Fibroblast of the conjunctiva (primary cell): ENCODE measurements at regions not wholly inside any gene's neighbourhood (a gene's known extent, or its start where the extent isn't known, plus 50 kb on each side); places are given as distances from the start of the nearest gene placed in this dataset.

Experiments used
- DNase-seq: peaks from one replicate; pipeline ENCODE4 v3.0.0-alpha.2; 2010; ENCODE audit warnings: low read depth

GRCh38 chr3:124496061-124496460, 234.2 kb upstream of the UMPS start:
- no peak for DNase-seq

DNA sequence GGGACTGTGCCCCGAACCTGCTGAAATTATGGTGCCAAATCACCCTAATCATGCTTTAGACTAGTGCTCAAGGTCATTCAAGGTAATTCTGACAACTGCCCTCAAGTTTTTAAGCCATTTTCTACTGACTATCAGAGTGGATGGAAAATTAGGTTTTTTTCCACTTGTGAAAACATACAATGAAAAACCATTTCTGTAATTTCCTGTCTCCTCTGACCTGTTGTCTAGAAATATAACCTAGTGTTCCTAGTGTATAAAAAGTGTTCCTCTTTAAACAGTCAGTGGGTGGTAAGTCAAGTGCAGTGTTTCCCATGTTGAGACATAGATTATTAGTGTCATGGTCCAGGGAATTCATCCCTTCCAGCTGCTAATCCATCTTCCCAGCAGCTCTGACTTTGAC, 232.8 kb upstream of the UMPS start:
- no peak for DNase-seq

- DNase-seq = no peak
Observed at GRCh38 chr3:124498891-124499290, 231.4 kb upstream of the UMPS start.

DNA sequence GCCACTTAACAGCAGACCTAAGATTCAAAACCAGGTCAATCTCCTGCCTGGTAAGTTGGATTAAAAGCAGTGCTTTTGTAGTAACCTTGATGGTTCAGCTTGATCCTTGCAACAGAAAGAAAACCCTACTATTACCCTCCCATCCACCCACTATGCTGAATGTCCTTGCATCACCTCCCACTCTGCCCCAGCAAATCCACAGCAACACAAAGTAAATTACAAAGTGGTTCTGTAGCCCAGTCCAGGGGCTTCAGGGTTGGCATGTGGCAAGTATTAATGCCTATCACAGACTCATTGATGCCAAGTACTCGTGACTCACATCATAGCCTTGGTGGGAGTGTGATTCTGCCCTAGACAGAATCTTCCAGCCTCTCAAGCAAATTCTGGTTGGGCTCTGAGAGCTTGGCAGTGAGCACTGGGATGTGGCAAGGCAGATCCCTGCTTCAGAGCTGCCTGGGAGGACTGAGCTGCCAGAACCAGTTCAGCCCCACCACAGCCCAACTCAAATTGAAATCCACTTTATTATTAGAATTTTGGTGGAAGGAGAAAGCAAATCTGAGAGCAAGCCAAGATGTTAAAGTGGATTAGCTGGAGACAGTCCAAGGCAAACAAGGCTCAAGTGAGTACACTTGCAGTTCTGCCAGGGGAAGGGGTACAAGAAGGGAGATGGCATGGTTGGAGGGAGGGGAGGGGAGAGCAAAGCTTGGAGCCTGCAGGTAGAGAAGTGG, 225.8 kb upstream of the UMPS start:
- DNase-seq = peak; percentile 20

- DNase-seq = no peak
Observed at GRCh38 chr3:124509884-124510283, 220.4 kb upstream of the UMPS start.

GRCh38 chr3:124510290-124510689, 220.0 kb upstream of the UMPS start:
- no peak for DNase-seq

DNA sequence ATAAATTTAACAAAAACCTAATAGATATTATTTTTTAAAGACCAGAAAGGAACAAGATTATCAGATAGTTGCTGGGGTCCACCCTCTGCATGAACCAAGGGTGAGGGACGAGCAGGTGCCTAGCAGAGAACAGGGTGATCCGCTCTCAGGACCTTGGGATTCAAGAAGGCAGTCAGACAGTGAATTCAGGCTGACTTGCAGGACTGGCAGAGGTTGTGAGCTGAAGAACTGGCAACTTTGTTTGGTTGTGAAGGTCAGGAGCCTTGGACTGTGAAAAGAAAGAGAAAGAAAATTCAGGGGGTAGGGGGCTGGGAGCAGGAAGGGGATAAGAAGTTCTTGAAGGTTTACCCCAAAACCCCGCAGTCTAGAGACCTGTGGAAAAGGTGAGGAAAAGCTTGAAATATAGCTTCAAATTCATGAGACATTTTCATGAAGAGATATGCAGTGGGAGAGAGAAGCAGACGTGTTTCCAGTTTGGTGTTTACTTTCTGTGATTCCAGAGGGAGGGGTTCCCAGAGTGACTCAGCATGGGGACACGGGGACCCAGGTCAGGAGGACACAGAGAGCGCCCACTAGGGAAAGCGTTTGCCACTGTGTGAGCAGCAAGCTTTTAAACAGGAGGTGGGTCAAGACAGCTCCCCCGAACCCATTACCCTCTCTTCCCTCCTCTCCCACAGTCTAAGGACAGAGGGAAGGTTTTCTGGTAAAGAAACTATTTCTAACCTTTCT, 217.2 kb upstream of the UMPS start:
- no peak for DNase-seq

DNA sequence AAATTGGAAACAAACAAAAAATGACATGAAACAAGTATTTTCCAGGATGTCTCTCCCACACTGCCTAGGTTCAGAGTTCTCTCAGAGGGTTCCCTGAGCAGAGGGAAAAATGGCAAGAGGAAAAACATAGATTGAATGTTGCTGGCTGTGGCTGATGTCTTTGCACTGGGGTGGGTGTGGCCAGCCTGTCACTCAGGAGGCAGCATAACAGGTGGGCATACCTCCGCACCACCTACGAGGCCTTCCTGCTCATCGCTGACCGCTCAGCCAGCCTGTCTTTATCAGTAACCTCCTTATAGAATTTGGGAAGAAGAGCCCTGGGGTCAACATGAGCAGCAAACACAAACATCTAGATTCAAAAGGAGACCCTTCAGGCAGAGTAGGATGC, 216.6 kb upstream of the UMPS start:
- DNase-seq = no peak

- no peak for DNase-seq
Observed at GRCh38 chr3:124514683-124515082, 215.6 kb upstream of the UMPS start.

DNA sequence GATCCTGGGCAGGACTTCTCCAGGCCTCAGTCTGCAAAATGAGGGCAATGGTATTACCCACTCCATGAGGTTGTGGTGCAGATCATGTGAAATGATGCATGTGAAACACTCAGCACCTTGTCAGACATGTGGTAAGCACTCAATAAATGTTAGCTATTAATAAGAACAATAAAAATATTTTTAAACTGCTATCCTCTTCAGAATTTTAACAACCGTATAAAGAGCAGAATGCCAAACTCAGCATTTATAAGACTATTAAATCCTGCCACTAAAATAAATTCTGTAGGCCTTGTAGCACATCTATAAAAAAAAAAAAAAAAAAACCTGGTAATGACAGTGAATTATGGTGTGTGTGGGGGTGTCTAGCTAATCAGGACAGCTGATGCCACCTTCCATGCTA, 213.9 kb upstream of the UMPS start:
- DNase-seq = no peak

DNA sequence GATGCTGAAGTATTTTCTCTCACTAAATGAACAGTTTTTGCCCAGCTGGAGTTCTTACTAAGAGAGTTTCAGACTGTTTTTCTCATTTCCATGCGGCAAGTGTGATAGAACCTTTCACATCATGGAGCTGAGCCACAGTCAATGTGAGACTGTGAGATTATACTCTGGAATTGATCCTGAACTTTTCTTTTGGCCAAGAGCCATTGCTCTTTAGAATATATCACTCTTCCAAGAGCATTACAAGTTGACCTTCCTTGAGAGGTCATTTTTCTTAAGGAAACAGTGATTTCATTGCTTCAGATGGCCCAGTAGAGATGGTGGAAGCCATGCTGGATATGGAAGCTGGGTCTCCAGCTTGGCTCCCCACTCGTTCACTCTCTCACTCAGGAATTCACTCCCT, 212.9 kb upstream of the UMPS start:
- no peak for DNase-seq

- DNase-seq = no peak
Observed at GRCh38 chr3:124518350-124518749, 211.9 kb upstream of the UMPS start.

DNA sequence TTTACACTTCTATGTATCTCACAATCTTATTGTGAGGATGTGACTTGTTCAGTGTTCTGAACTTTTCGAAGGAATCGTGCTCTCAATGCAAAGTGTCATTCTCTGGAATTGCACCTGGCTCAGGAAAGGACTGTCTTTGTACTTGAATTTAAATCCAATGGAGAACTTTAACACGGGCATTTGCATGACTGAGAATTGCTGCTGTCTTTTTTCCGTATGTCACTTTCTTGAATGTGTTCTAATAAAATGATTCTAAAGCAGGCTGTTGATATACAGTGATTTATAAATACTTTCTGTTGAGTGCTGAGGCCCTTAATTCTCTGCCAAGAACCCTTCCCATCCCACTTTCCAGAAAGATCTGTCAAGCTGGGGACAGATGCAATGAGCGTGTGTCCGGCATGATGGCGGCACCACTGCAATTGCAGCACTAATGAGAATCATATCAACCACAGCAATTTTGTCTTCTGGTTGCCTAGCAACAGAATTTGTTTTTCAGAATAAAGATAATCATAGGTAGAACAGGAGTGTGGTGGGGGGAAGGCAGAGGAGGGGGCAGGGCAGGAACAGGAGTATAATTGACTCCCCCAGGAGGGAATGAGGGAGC, 210.6 kb upstream of the UMPS start:
- DNase-seq = no peak

DNA sequence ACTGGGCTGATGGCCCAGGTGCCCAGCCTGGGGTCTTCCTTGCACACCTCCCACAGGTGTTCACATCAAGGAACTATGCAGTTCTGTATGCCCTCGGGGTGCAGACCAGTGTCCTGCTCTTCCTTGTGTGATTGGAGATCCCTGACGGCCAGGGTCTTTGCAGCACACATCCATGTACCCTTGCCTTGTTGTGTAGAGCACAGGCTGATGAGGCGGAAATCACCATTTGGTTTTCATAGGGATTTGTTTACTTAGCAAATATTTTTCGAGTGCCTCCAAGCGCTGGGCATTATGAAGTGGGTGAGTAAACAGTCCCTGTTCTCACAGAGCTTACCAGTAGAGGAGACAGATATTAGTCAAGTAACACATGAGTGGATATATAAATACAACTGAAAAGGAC, 209.3 kb upstream of the UMPS start:
- DNase-seq = no peak

GRCh38 chr3:124522082-124522625, 208.1 kb upstream of the UMPS start:
- DNase-seq = no peak

GRCh38 chr3:124526601-124527000, 203.7 kb upstream of the UMPS start:
- DNase-seq = no peak

GRCh38 chr3:124529826-124530571, 200.3 kb upstream of the UMPS start:
- DNase-seq = no peak

DNA sequence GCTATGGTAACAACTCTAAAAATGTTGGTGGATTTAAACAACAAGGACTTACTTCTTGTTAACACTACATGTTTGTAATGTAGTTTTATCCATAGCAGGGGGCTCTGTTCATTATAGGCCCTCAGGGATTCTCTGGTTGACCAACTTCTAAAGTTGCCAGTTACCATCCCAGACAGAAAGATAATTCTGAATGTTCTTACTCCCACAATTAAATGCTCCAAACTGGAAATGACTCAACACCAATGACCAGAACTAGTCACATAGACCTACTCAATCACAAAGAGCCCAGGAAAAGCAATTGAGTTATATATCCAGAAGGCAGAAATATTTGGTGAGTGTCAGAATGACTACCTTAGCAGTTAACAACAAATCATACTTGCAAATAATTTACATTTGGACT, 199.3 kb upstream of the UMPS start:
- no peak for DNase-seq

DNA sequence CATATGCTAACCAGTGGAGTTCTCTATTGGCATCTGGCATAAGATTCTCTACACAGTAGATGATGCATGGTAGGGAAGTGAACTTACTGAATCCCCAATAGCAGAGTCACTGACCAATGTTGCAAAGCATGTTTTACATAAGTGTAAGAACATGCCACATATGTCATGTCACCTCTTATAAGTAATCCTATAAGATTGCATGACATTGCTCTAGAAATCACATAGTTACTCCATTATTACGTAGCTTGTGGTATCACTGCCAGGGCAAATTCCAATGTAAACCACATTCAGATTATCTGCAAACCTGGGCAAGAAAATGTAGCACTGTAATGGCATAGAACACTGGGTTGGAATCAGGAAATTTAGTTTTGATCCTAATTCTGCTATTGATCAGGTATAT, 198.2 kb upstream of the UMPS start:
- no peak for DNase-seq

- no peak for DNase-seq
Observed at GRCh38 chr3:124535306-124535705, 194.9 kb upstream of the UMPS start.

DNA sequence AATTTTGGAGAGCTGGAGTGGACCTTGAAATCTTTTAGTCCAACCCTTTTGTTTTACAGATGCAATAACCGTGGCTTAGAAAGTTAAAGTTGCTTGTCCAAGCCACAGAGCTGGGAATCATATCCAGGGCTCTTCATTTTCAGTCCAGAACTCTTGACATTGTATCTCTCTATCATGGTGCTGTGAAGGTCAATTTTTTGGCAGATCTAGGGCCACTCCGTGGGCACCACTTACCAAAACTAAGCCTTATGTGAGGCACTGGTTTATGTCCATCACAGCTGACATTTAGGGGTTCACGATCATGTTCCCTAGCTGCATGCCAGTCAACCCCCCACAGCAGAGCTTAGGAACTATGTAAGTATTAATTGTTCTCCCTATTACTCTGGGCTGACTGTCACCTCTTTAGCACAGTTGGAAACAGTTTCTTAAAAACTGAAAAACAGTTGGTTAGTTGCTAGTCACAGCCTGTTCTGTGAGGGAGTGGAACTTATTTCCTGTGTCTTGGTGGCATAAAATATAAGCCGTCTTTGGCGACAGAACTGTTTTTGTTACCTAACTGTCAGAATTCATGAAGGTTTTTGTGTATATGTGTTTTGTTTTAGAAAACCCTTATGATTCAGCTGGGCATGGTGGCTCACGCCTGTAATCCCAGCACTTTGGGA, 189.6 kb upstream of the UMPS start:
- no peak for DNase-seq
